H9 (cell line): ENCODE measurements at regions not wholly inside any gene's neighbourhood (a gene's known extent, or its start where the extent isn't known, plus 50 kb on each side); places are given as distances from the start of the nearest gene placed in this dataset.

Experiments used
- DNase-seq: peaks from one replicate; pipeline ENCODE4 v3.0.0-alpha.2; 2017
- H2AFZ ChIP-seq: one replicate; pipeline ENCODE4 v1.6.1; 2013; ENCODE audit warnings: mild to moderate bottlenecking, low read length, control low read depth, moderate library complexity
- H2AK5ac ChIP-seq: 2 replicates; pipeline ENCODE4 v1.6.1; 2013; ENCODE audit warnings: low read length, control low read depth, mixed read lengths; ENCODE audit not compliant: insufficient read length
- H2BK120ac ChIP-seq: one replicate; pipeline ENCODE4 v1.6.1; 2013; ENCODE audit warnings: low read depth, mild to moderate bottlenecking, low read length, control low read depth, inconsistent platforms; ENCODE audit not compliant: poor library complexity, severe bottlenecking
- H2BK12ac ChIP-seq: 2 replicates; pipeline ENCODE4 v1.6.1; 2013; ENCODE audit warnings: low read length, control low read depth, mixed read lengths, low read depth; ENCODE audit not compliant: insufficient read length
- H2BK15ac ChIP-seq: 2 replicates; pipeline ENCODE4 v1.6.1; 2013; ENCODE audit warnings: low read depth, low read length, control low read depth
- H2BK20ac ChIP-seq: one replicate; pipeline ENCODE4 v1.6.1; 2013; ENCODE audit warnings: low read depth, mild to moderate bottlenecking, low read length, control low read depth, inconsistent platforms; ENCODE audit not compliant: poor library complexity, severe bottlenecking
- H2BK5ac ChIP-seq: 2 replicates; pipeline ENCODE4 v1.6.1; 2013; ENCODE audit warnings: low read length, control low read depth, mixed read lengths; ENCODE audit not compliant: insufficient read length
- H3K14ac ChIP-seq: 2 replicates; pipeline ENCODE4 v1.6.1; 2013; ENCODE audit warnings: low read length, control low read depth; ENCODE audit not compliant: insufficient read depth
- H3K18ac ChIP-seq: 2 replicates; pipeline ENCODE4 v1.6.1; 2013; ENCODE audit warnings: low read depth, mild to moderate bottlenecking, mixed read lengths, low read length, control low read depth; ENCODE audit not compliant: insufficient read length
- H3K23ac ChIP-seq: 2 replicates; pipeline ENCODE4 v1.6.1; 2013; ENCODE audit warnings: low read length, control low read depth, mixed read lengths, low read depth; ENCODE audit not compliant: insufficient read length
- H3K23me2 ChIP-seq: 2 replicates; pipeline ENCODE4 v1.6.1; 2013; ENCODE audit warnings: low read depth, mild to moderate bottlenecking, mixed read lengths, low read length, control low read depth; ENCODE audit not compliant: insufficient read length, poor library complexity, severe bottlenecking
- H3K27ac ChIP-seq: 2 replicates; pipeline ENCODE4 v1.5.1; 2013; ENCODE audit warnings: low read length, control low read depth, mixed read lengths, low read depth; ENCODE audit not compliant: insufficient read length
- H3K27me3 ChIP-seq: 2 replicates; pipeline ENCODE4 v1.6.1; 2013; ENCODE audit warnings: low read length, control low read depth, inconsistent platforms; ENCODE audit not compliant: insufficient read depth
- H3K4ac ChIP-seq: 2 replicates; pipeline ENCODE4 v1.6.1; 2013; ENCODE audit warnings: low read depth, mild to moderate bottlenecking, control low read depth, inconsistent platforms, low read length, moderate library complexity
- H3K4me1 ChIP-seq: 2 replicates; pipeline ENCODE4 v1.6.1; 2013; ENCODE audit warnings: low read length, control low read depth, inconsistent platforms; ENCODE audit not compliant: insufficient read depth
- H3K4me2 ChIP-seq: 2 replicates; pipeline ENCODE4 v1.6.1; 2013; ENCODE audit warnings: low read length, control low read depth, mixed read lengths; ENCODE audit not compliant: insufficient read length, insufficient read depth
- H3K56ac ChIP-seq: 2 replicates; pipeline ENCODE4 v1.6.1; 2013; ENCODE audit warnings: low read depth, mild to moderate bottlenecking, mixed read lengths, low read length, control low read depth; ENCODE audit not compliant: insufficient read length
- H3K79me1 ChIP-seq: 2 replicates; pipeline ENCODE4 v1.6.1; 2013; ENCODE audit warnings: low read depth, mild to moderate bottlenecking, moderate library complexity, low read length, control low read depth, inconsistent platforms; ENCODE audit not compliant: insufficient read depth, poor library complexity, severe bottlenecking
- H3K79me2 ChIP-seq: 2 replicates; pipeline ENCODE4 v1.6.1; 2013; ENCODE audit warnings: low read length, control low read depth, inconsistent platforms; ENCODE audit not compliant: insufficient read depth
- H3K9ac ChIP-seq: 2 replicates; pipeline ENCODE4 v1.6.1; 2013; ENCODE audit warnings: low read length, control low read depth, mixed read lengths; ENCODE audit not compliant: insufficient read length; ENCODE audit errors: extremely low read depth
- H3K9me3 ChIP-seq: one replicate; pipeline ENCODE4 v1.6.1; 2013; ENCODE audit warnings: low read depth, low read length, inconsistent platforms; ENCODE audit not compliant: control insufficient read depth
- H3T11ph ChIP-seq: one replicate; pipeline ENCODE4 v1.6.1; 2013; ENCODE audit warnings: mild to moderate bottlenecking, low read length, control low read depth, inconsistent platforms
- H4K20me1 ChIP-seq: one replicate; pipeline ENCODE4 v1.6.1; 2013; ENCODE audit not compliant: control insufficient read depth, insufficient read length, insufficient read depth
- H4K5ac ChIP-seq: 2 replicates; pipeline ENCODE4 v1.6.1; 2013; ENCODE audit warnings: low read depth, mild to moderate bottlenecking, mixed read lengths, low read length, control low read depth; ENCODE audit not compliant: insufficient read length
- H4K8ac ChIP-seq: replicated peaks from 2 replicates; pipeline ENCODE4 v1.6.1; 2013; ENCODE audit warnings: low read length, control low read depth, mixed read lengths, low read depth; ENCODE audit not compliant: insufficient read length
- H4K91ac ChIP-seq: 2 replicates; pipeline ENCODE4 v1.6.1; 2013; ENCODE audit warnings: low read depth, mild to moderate bottlenecking, moderate library complexity, mixed read lengths, low read length, control low read depth; ENCODE audit not compliant: insufficient read length
- H3K27ac Mint-ChIP-seq, 3 experiments: 2 replicates in 2 of 3; 3 replicates in 1 of 3; pipeline ENCODE4 v1.8.0; 2020 to 2021; ENCODE audit warnings: mixed read lengths in 3 of 3, mild to moderate bottlenecking in 1 of 3, moderate library complexity in 1 of 3
- H3K27me3 Mint-ChIP-seq: 2 replicates; pipeline ENCODE4 v1.8.0; 2021; ENCODE audit warnings: low read depth, mild to moderate bottlenecking, moderate library complexity, mixed read lengths
- H3K36me3 Mint-ChIP-seq, 3 experiments: 2 replicates in 2 of 3; 3 replicates in 1 of 3; pipeline ENCODE4 v1.8.0; 2020 to 2021; ENCODE audit warnings: low read depth in 3 of 3, mixed read lengths in 3 of 3; ENCODE audit not compliant: insufficient read depth in 1 of 3
- H3K4me1 Mint-ChIP-seq, 2 experiments: 2 replicates each; pipeline ENCODE4 v1.8.0; 2020; ENCODE audit warnings: mixed read lengths in 2 of 2
- H3K4me3 Mint-ChIP-seq, 2 experiments: 2 replicates in 1 of 2; 3 replicates in 1 of 2; pipeline ENCODE4 v1.8.0; 2020 to 2021; ENCODE audit warnings: mild to moderate bottlenecking in 2 of 2, mixed read lengths in 2 of 2, moderate library complexity in 1 of 2
- H3K9me3 Mint-ChIP-seq, 2 experiments: 2 replicates in 1 of 2; 3 replicates in 1 of 2; pipeline ENCODE4 v1.8.0; 2020; ENCODE audit warnings: mild to moderate bottlenecking in 2 of 2, mixed read lengths in 2 of 2, moderate library complexity in 1 of 2
- WGBS: extraction: QIAGEN DNeasy Blood & Tissue Kit; methylation state at CpG from one replicate; pipeline ENCODE4 v1.1.7; 2013; ENCODE audit warnings: missing lambda C conversion rate, low lambda C conversion rate, mixed read lengths; ENCODE audit not compliant: insufficient read length; ENCODE audit errors: extremely low coverage; 5-methylcytosine and 5-hydroxymethylcytosine counted together
- TF ChIP-seq, protein P1 (sequence below): fragments of 200-600 bp; sonication (generic); conservative IDR thresholded peaks from 3 replicates; pipeline ENCODE4 v1.8.0; 2021; ENCODE audit warnings: antibody characterized with exemption, mild to moderate bottlenecking

DNA sequence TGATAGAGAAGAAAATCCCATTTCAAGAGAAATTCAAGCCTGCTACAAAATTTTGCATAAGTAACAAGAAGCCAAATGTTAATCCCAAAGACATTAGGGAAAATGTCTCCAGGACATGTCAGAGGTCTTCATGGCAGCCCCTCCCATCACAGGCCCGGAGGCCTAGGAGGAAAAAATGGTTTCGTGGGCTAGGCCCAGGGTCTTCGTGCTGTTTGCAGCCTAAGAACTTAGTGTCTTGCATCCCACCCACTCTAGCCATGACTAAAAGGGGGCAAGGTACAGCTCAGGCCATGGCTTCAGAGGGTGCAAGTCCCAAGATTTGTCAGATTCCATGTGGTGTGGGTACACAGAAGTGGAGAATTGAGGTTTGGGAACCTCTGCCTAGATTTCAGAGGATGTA lies 57.8 kb upstream of the TAPT1 start:
- Mint-ChIP-seq H3K4me1 (no peaks in the 10 kb centered on the region), H3K27me3 (peaks cover 9% of the 10 kb centered on the region), H3K4me3 (no peak overlapping the region), H3K36me3 (peaks cover 21 to 29% (median 24%) of the 10 kb centered on the region in 3 experiments), H3K9me3 (peaks cover 39 to 40% of the 10 kb centered on the region in 2 experiments), H3K27ac (no peak overlapping the region)
- no peak overlapping the region for H3K56ac ChIP-seq
- no peak overlapping the region for H4K5ac ChIP-seq
- no peak overlapping the region for H2AFZ ChIP-seq
- H2BK12ac ChIP-seq, result no peak overlapping the region
- no CpG with 5 or more reads among the region's 3 CpGs for WGBS
- no peak overlapping the region for H3T11ph ChIP-seq
- no peak overlapping the region for H3K18ac ChIP-seq
- H2AK5ac ChIP-seq, result no peak overlapping the region
- H3K9me3 ChIP-seq, result peaks cover 8% of the 10 kb centered on the region
- H4K20me1 ChIP-seq, result no peaks in the 10 kb centered on the region
- H3K27ac ChIP-seq, result no peak overlapping the region
- no peak overlapping the region for H3K4me2 ChIP-seq
- H3K79me2 ChIP-seq, result no peaks in the 10 kb centered on the region
- H3K79me1 ChIP-seq, result no peaks in the 10 kb centered on the region
- H4K8ac ChIP-seq, result no peak overlapping the region
- H2BK20ac ChIP-seq, result no peak overlapping the region
- no peak overlapping the region for H2BK5ac ChIP-seq
- H2BK15ac ChIP-seq, result no peak overlapping the region
- H3K9ac ChIP-seq, result no peak overlapping the region
- TF ChIP-seq, protein P1, sequence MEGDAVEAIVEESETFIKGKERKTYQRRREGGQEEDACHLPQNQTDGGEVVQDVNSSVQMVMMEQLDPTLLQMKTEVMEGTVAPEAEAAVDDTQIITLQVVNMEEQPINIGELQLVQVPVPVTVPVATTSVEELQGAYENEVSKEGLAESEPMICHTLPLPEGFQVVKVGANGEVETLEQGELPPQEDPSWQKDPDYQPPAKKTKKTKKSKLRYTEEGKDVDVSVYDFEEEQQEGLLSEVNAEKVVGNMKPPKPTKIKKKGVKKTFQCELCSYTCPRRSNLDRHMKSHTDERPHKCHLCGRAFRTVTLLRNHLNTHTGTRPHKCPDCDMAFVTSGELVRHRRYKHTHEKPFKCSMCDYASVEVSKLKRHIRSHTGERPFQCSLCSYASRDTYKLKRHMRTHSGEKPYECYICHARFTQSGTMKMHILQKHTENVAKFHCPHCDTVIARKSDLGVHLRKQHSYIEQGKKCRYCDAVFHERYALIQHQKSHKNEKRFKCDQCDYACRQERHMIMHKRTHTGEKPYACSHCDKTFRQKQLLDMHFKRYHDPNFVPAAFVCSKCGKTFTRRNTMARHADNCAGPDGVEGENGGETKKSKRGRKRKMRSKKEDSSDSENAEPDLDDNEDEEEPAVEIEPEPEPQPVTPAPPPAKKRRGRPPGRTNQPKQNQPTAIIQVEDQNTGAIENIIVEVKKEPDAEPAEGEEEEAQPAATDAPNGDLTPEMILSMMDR, result no peak
- H3K4ac ChIP-seq, result no peak overlapping the region
- no peak overlapping the region for H3K23ac ChIP-seq
- no peak overlapping the region for H4K91ac ChIP-seq
- DNase-seq, result no peak
- H3K4me1 ChIP-seq, result no peaks in the 10 kb centered on the region
- H3K14ac ChIP-seq, result no peak overlapping the region
- no peaks in the 10 kb centered on the region for H3K23me2 ChIP-seq
- no peak overlapping the region for H2BK120ac ChIP-seq
- H3K27me3 ChIP-seq, result no peaks in the 10 kb centered on the region
